ENCODE measurements at regions not wholly inside any gene's neighbourhood (a gene's known extent, or its start where the extent isn't known, plus 50 kb on each side); places are given as distances from the start of the nearest gene placed in this dataset.

DNA sequence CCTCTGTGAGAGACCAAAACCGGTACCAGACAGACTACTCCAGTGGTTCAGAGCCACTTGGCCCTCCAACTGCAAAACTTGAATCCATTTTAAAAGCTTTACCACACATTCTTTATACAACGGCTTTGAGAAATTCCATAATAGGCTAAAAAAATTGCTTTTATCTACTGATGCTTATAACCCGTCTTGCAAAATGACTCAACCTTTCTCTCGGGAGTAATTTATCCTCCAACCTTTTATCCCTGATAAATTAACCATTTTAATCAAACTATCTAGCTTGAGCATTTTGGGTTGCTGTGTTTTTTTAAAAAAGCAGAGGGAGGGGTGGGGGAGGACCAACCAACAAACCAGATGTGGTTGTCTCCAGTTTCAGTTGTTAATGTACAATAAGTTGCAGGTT, 275.7 kb upstream of the LRTM1 start:
- no peak for FAIRE-seq
- TF ChIP-seq POLR2A (IDR thresholded peaks at IDR 0.05; ENCODE audit: low read depth, low read length), result no peak
- DNase-seq (ENCODE audit: insufficient read length, low spot score), result no peak

DNA sequence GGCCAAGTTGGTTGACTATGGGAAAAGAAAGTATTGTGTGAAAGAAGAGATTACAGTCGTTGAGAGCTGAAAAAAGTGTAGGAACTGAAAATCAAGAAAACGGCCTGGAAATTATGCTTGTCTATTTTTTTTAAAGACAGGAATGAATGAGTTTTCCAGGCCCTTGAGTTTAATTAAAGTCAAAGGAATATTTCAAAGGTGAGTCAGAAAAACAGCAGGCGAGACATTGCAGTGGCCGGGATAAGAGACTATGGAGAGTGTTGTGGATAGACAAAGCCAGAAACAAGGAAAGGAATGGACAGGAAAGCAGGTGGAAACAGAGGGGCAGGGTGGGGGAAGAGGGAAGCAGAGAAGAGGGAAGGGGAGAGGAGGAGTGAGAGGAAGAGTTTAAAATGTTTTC, 275.1 kb upstream of the LRTM1 start:
- DNase-seq (ENCODE audit: insufficient read length, low spot score) (peak; percentile 16), FAIRE-seq (no peak)
- no peak for TF ChIP-seq POLR2A (IDR thresholded peaks at IDR 0.05; ENCODE audit: low read depth, low read length)

DNA sequence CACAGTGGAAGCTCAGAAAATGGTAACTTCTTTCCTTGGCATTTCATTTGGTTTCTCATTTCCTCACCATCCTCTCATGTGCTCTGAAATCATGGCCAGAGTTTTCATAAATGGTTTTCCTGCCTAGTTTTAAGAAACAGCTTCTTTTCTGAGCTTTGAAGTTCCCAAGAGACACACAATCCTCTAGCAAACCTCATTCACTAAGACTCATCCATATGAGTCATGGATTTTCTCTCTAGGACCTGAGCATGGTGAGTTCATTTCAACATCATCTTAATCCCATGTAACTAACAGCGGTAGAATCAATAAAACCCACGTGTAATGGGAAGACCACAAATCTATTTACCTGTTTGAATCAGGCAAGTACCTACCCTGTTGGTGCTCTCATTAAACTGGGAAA, 274.5 kb upstream of the LRTM1 start:
- FAIRE-seq (no peak), DNase-seq (ENCODE audit: insufficient read length, low spot score) (peak; percentile 31)
- TF ChIP-seq POLR2A (IDR thresholded peaks at IDR 0.05; ENCODE audit: low read depth, low read length), result no peak

DNA sequence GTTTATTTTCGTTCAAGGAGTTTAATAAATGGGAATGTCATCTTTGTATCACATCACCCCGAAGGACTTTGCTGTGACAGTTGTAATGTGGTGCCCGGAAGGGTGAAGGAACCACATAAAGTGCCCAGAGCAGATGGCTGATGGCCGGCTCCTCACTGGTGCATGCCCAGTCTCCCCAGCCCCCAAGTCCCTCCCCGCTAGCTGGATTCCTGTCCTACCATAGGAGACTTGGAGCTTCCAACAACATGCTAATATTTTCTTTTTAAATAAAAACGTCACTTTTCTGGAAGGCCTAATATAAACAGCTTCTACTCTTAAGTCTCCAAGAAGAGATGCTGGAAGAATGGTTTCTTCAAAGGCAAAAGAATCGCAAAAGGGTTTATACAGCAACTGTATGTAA, 273.9 kb upstream of the LRTM1 start:
- FAIRE-seq (no peak), DNase-seq (ENCODE audit: insufficient read length, low spot score) (no peak)
- TF ChIP-seq POLR2A (IDR thresholded peaks at IDR 0.05; ENCODE audit: low read depth, low read length), result no peak

DNA sequence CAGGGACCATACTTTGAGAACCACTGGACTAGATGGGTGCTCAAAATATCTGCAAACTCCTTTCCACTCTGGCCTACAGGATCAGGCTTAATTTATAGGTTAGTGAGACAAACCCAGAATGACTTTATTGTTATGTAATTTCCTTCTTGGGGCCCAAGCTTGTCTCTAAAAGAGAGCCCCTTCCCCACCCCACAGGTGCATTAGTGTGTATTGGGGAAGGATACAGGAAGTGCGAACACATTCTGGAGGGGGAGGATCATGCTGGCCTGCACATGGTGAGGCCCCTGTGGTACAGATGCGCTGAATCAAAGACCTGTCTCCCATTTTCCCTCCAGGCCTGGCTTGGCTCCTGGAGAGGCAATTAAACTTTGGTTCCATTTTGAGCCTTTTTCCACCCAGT, 273.0 kb upstream of the LRTM1 start:
- FAIRE-seq, result no peak
- no peak for TF ChIP-seq POLR2A (IDR thresholded peaks at IDR 0.05; ENCODE audit: low read depth, low read length)
- DNase-seq (ENCODE audit: insufficient read length, low spot score), result no peak

DNA sequence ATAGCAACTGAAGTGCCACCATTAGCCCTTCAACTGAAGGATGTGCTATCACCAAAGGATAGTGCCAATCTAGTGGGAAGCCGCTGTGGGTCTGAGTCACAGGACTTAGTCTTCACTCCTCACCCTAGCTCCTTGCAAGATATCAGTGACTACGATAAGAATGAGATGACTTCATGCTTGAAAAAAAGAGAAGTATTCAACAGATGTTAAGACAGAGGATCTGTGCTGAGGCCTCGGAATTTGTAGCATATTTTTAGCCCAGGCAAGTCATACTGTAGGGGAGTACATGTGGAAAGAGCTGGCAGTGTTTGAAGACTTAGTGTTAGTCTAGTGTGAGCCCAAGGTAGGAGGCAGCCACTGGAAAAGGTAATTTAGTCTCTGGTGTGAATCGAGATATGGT, 270.7 kb upstream of the LRTM1 start:
- peak; percentile 15 for DNase-seq (ENCODE audit: insufficient read length, low spot score)
- no peak for TF ChIP-seq POLR2A (IDR thresholded peaks at IDR 0.05; ENCODE audit: low read depth, low read length)
- FAIRE-seq, result no peak

DNA sequence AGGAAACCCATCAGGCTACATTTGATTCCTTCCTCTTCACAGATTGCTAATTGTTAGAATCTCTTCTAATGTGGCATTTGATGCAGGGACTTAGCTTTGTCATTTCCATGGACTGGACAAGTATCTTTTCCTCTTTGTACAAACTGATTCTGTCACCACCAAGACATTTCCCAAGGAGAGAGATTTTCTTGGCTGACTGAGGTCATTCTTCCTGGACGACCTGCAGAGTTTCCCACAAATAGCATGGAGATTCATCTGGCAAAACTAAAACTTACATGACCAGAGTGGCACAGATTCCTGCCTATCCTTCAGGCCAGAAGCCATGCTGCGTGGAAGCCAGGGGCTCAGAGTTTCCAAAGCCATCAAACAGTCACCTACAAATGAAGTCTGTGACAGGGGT, 269.2 kb upstream of the LRTM1 start:
- FAIRE-seq, result no peak
- DNase-seq (ENCODE audit: insufficient read length, low spot score), result no peak
- no peak for TF ChIP-seq POLR2A (IDR thresholded peaks at IDR 0.05; ENCODE audit: low read depth, low read length)

DNA sequence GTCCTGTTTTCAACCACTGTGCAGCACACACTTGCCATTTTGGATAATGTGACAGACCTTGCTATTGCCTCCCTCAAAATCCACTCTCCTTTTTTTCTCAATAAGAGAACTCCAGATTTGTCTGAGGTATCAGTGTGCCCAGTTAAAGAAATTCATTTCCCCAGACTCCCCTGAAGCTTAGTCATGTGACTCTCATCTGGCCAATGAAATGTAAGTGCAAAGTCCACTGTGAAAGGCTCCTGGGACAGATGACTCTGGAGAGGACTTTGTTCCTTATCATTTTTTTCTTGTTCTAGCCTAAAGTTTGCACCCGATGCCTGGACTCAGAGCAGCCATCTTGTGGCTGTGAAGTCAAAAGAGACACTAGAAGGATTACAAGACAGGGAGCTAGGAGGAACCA, 268.6 kb upstream of the LRTM1 start:
- no peak for DNase-seq (ENCODE audit: insufficient read length, low spot score)
- TF ChIP-seq POLR2A (IDR thresholded peaks at IDR 0.05; ENCODE audit: low read depth, low read length), result no peak
- FAIRE-seq, result no peak

DNA sequence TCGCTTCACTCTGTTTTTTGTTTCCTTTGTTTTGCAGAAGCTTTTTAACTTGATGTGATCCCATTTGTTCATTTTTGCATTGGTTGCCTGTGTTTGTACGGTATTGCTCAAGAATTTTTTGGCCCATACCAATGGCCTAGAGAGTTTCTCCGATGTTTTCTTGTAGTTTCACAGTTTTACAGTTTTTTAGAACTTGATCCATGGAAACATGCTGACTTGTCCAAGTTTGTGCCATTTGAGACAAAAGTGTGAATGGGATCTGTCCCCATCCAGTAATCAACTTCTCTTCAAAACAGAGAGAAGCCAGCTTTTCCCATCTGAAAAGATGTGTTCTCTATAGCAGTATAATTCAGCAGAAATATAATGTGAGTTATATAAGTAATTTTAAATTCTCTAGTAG, 266.5 kb upstream of the LRTM1 start:
- no peak for DNase-seq (ENCODE audit: insufficient read length, low spot score)
- FAIRE-seq, result no peak
- no peak for TF ChIP-seq POLR2A (IDR thresholded peaks at IDR 0.05; ENCODE audit: low read depth, low read length)

DNA sequence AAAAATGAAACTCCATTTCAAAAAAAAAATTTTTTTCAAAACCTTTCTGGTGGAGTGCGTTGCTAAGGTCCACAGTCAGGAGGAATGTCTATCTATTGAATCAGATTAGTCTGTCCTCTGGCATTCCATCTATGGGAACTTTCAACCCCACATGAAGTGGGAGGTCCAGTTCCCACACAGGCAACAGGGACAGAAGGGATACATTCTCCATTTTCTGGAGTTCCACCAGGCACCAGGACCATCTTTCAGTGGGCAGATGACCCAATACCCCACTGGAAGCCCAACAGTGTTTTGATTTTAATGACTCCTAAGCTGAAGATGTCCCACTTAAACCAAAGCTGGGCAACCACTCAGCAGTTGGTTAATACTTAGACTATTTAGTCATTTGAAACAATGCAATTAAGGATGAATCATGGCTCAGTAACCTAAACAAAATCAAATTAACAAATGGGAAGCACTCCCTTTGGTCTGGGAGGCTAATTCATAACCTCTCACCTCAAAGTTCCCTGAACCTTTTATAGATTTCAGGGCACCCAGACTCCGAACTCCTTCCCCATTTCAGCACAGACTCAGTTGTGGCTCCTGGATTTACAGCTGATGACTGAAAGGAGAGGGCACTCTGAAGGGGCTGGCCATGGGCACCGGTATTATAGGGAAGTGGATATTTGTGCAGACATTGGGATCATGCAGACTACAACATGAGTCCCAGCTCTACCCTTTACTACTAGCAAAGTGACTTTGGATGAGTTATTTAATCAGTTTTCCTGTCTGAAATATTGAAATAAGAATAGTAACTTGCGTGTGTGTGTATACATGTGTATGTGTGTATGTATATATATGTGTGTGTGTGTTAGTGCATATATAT, 264.3 kb upstream of the LRTM1 start:
- FAIRE-seq (no peak), DNase-seq (ENCODE audit: insufficient read length, low spot score) (peak; percentile 36)
- no peak for TF ChIP-seq POLR2A (IDR thresholded peaks at IDR 0.05; ENCODE audit: low read depth, low read length)

DNA sequence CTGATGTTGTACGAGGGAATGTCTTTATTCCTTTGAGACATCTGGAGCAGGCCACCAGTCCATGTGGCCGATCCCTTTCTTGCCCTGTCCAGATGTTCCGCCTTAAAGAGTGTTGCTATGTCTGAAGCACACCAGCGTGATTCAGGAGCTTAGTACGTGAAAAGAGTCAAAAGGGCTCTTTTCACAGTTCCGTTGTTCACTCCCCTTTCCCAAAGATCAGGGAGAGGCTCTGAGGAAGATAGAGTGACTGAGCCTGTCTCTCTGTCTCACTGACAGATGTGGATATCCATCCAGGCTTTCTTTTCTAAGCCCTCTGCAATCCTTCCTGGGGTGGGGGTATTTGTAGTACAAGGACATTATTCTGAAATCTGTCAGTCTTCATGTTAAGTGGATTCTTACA, 262.5 kb upstream of the LRTM1 start:
- no peak for FAIRE-seq
- DNase-seq (ENCODE audit: insufficient read length, low spot score), result no peak
- no peak for TF ChIP-seq POLR2A (IDR thresholded peaks at IDR 0.05; ENCODE audit: low read depth, low read length)

DNA sequence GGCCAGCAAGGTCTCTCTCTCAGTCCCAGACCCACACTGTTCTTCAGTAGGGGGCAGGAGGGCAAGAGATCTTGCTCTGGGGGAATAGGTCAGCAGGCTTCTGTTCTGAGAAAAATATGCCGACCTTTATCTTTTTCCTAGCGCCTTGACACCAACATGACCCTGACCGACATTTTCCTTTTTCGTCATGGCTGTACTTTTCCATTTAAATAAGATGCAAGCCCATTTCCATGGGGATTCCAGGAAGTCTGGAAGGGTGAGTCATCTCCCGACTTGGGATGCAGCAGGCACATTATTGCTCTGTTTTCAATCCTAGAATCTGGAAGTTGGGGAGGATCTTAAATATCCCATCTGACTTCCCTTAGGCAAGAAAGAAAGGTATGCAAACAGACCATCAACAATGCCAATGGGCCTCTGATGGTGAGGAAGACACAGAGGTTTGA, 261.5 kb upstream of the LRTM1 start:
- peak; percentile 26 for DNase-seq (ENCODE audit: insufficient read length, low spot score)
- TF ChIP-seq POLR2A (IDR thresholded peaks at IDR 0.05; ENCODE audit: low read depth, low read length), result no peak
- peak; percentile 27 for FAIRE-seq

DNA sequence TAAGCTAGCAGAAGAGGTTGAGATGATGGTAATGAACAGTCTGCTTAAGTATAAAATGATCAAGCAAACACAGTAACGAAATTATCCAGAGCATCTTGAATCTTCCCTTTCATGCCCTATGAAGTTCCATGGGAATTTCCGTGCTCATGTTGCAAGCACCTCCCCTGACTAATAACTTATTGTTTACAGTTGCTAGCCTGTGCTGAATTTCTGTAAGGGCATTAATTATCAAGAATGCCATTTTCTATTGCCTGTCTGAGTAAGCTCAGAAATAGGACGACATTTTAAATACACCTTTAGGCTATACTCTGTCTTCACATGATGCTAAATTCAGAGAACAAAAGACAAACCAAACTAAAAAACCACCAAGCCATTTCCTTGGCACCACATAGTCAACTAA, 257.5 kb upstream of the LRTM1 start:
- TF ChIP-seq POLR2A (IDR thresholded peaks at IDR 0.05; ENCODE audit: low read depth, low read length), result no peak
- FAIRE-seq, result no peak
- no peak for DNase-seq (ENCODE audit: insufficient read length, low spot score)

DNA sequence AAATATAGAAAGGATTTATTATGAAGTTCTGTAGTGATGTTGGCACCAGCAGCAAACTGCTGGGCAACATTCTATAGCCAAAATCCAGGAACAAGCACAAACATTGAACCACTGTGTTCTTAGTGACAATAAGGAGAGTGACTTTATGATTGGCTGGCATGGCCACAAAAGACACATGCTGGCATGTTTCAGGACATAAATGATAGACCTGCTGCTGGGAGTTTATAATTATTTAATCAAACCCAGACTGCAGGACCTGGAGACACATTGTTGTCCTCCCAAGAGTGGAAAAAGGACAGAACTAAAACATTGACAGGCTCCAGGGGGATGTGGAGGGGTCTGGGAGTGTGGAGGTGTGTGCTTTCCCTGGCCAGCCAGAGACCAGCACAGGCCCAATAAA, 255.3 kb upstream of the LRTM1 start:
- no peak for DNase-seq (ENCODE audit: insufficient read length, low spot score)
- FAIRE-seq, result no peak
- no peak for TF ChIP-seq POLR2A (IDR thresholded peaks at IDR 0.05; ENCODE audit: low read depth, low read length)

DNA sequence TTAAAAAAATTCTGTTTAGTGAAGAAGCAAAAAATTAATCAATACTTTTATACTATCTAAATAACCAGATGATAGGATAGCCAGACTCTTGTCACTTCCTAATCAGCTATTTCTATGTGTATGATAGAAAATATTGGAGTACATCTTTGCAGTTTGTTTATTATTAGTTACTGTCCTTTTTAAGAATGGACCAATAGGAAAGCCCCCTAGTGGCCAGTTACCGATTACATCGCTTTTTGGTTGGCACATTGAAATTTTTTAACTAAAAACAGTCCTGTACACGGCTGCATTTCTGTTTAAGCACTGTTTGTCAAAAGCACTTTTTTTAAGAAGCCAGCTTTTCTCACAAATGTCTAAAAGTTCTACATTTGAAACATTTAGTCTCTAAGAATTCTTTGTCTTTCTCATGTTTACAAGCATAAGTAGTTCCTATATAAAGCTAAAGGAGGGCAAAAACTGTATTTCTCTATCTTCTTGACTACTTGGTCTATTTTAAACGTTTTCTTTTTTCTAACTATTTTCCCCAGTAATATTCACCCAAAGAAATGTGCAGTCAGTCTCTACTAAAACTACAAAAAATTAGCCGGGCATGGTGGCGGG, 253.2 kb upstream of the LRTM1 start:
- peak; percentile 52 for FAIRE-seq
- TF ChIP-seq POLR2A (IDR thresholded peaks at IDR 0.05; ENCODE audit: low read depth, low read length), result no peak
- DNase-seq (ENCODE audit: insufficient read length, low spot score), result no peak
